ENCODE measurements at regions not wholly inside any gene's neighbourhood (a gene's known extent, or its start where the extent isn't known, plus 50 kb on each side); places are given as distances from the start of the nearest gene placed in this dataset.

DNA sequence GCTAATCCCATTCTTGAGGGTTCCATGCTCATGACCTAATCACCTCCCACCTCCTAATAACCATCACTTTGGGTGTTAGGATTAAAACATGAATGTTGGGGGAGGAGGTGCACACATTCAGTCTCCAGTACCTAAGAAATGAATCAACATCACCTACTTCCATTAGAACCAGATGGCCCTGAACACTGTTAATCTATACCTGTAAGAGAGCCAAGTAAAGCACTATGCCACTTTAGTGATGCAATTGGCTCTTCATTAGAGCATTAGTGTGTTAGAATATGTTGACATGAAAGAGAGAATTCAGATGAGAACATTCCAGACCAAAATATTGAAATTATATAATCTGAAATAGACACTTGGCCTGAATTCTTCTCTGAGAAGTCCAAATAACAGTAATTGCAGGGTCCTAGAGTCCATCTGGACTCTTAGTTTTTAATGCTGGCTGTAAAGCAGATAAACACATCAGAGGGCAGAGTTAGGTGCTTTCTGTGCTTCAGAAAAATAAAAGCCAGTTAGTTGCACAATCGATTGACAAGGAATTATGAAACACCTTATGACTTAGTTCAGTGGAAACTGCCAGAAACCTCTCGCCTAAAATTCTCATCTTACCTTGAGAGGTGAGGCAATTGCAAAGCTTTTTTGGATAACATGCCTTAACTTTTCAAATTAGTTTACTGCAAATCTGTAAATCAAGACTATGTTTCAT lies 923.7 kb downstream of the SLC4A3 start:
- TF ChIP-seq, protein P1, sequence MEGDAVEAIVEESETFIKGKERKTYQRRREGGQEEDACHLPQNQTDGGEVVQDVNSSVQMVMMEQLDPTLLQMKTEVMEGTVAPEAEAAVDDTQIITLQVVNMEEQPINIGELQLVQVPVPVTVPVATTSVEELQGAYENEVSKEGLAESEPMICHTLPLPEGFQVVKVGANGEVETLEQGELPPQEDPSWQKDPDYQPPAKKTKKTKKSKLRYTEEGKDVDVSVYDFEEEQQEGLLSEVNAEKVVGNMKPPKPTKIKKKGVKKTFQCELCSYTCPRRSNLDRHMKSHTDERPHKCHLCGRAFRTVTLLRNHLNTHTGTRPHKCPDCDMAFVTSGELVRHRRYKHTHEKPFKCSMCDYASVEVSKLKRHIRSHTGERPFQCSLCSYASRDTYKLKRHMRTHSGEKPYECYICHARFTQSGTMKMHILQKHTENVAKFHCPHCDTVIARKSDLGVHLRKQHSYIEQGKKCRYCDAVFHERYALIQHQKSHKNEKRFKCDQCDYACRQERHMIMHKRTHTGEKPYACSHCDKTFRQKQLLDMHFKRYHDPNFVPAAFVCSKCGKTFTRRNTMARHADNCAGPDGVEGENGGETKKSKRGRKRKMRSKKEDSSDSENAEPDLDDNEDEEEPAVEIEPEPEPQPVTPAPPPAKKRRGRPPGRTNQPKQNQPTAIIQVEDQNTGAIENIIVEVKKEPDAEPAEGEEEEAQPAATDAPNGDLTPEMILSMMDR (IDR thresholded peaks at IDR 0.05): no peak
- no peak for TF ChIP-seq POLR2A (IDR thresholded peaks at IDR 0.05)
